HAP-1 (cell line): ENCODE measurements at regions not wholly inside any gene's neighbourhood (a gene's known extent, or its start where the extent isn't known, plus 50 kb on each side); places are given as distances from the start of the nearest gene placed in this dataset.

Experiments
- DNase-seq, 2 experiments: peaks; one replicate each; pipeline ENCODE4 v3.0.0-alpha.2; 2016 to 2020; ENCODE audit warnings: low spot score in 2 of 2
- H3K27me3 ChIP-seq: fragments of 250-450 bp; sonication (Bioruptor Pico); 2 replicates; pipeline ENCODE4 v1.5.1; 2020; ENCODE audit warnings: low read depth, mild to moderate bottlenecking, moderate library complexity
- H3K36me3 ChIP-seq: fragments of 250-450 bp; sonication (Bioruptor Pico); replicated peaks from 2 replicates; pipeline ENCODE4 v1.5.1; 2020; ENCODE audit warnings: mild to moderate bottlenecking
- H3K4me1 ChIP-seq: fragments of 250-450 bp; sonication (Bioruptor Pico); 2 replicates; pipeline ENCODE4 v1.5.1; 2020; ENCODE audit warnings: mild to moderate bottlenecking
- H3K4me3 ChIP-seq: fragments of 250-450 bp; sonication (Bioruptor Pico); 2 replicates; pipeline ENCODE4 v1.5.1; 2020; ENCODE audit warnings: mild to moderate bottlenecking, moderate library complexity
- H3K9me3 ChIP-seq: fragments of 250-450 bp; sonication (Bioruptor Pico); 2 replicates; pipeline ENCODE4 v1.5.1; 2020; ENCODE audit warnings: mild to moderate bottlenecking, moderate library complexity
- in situ Hi-C: fragments of 300-500 bp; cut with MboI; formaldehyde crosslinking; loops from 3 replicates; pipeline ENCODE4 v1.14.3; 2020; ENCODE audit warnings: low sequenced_read_pairs, inconsistent platforms, mixed read lengths

DNA sequence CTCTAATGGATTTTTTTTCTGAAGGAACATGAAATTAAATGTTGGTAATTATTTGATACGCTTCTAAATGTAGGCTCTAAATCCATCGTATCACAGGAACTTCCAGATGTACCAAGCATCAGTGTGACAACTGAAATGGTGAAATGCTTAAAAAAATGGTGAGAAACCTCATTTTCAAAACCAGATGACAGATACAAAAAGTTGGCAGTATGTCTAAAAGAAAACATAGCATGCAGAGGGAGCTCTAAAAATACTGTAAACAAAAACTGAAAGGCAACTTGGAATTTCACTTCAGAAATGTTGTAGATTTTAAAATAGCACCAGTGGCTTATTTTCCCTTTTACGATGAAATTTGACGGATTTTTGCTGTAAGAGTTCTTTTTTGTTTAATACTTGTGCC, 1043.6 kb upstream of the WWC1 start:
- H3K4me1 ChIP-seq = peaks cover 21% of the 10 kb centered on the region
- H3K9me3 ChIP-seq = no peaks in the 10 kb centered on the region
- no peaks in the 10 kb centered on the region for H3K36me3 ChIP-seq
- no peaks in the 10 kb centered on the region for H3K27me3 ChIP-seq
- DNase-seq = no peak
- in situ Hi-C loops = no loop called here
- no peak overlapping the region for H3K4me3 ChIP-seq

DNA sequence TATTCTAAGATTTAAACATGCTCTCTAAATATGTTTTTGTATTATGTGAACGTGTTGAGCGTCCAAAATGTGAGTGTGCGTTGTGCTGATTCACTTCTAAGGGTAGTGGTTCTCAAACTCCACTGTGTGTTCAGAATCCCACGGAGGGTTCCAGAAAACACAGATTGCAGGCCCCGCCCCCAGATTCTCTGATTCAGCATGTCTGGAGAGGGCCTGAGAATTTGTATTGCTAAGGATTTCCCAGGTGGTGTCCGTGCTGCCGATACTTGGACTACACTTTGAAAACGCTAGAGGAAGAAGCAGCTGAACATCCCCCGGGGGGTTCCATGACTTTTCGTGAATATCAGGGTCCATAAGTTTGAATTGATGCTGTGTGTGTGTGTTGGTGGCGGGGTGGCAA, 1043.2 kb upstream of the WWC1 start:
- Histone ChIP-seq H3K36me3 (no peaks in the 10 kb centered on the region), H3K9me3 (no peaks in the 10 kb centered on the region)
- in situ Hi-C loops = no loop called here

DNA sequence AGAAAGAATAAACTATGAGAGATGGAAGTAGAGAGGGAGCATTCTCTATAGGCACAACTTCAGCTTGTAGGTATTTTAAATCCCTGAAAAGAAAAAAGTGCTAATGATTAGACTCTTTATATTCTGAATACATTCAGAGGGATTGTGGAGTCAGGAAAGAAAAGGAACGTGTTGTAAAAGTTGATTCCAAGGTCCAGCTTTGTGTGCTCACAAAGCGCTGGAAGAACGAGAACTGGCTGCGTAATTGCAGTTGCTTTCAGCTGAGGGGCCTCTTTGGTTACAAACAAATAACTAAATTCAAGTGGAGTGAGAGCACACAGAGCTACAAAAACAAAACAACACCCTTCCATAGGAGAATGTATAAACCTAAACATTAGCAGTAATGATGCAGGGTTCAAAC, 1040.4 kb upstream of the WWC1 start:
- Histone ChIP-seq H3K27me3 (no peaks in the 10 kb centered on the region), H3K4me1 (peaks cover 14% of the 10 kb centered on the region), H3K9me3 (no peaks in the 10 kb centered on the region), H3K36me3 (no peaks in the 10 kb centered on the region), H3K4me3 (no peak overlapping the region)
- DNase-seq = peak; percentile 67 to 91
- in situ Hi-C loops = loop anchor here (25.0 kb wide), 1 partner anchor 311 kb away; no protein-coding TSS in a partner anchor

More for the DNA sequence above, 1043.2 kb upstream of the WWC1 start:
- Histone ChIP-seq H3K27me3 (no peaks in the 10 kb centered on the region), H3K4me1 (peaks cover 21% of the 10 kb centered on the region), H3K4me3 (no peak overlapping the region)
- DNase-seq = no peak

DNA sequence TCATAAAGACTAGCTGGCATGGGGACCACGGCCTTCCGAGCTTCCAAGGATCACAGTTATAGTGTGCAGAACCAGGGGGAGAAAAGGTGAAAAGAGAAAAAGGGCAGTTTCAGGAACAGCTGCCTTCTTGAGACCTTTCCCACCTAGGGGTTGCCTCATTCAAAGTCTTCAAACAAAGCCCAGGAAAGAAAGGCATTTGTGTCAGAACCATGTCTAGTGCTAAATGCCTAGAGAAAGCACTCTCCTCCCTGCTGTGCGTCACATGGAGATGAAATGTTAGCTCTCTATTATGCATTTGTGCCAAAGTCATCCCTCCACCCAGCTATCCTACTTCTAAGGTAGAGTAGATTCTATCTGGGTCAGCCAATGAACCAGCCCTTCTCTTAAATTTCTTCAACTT, 1037.3 kb upstream of the WWC1 start:
- Histone ChIP-seq H3K4me3 (no peak overlapping the region), H3K36me3 (no peaks in the 10 kb centered on the region)
- in situ Hi-C loops = loop anchor here (25.0 kb wide), 1 partner anchor 308 kb away; no protein-coding TSS in a partner anchor

DNA sequence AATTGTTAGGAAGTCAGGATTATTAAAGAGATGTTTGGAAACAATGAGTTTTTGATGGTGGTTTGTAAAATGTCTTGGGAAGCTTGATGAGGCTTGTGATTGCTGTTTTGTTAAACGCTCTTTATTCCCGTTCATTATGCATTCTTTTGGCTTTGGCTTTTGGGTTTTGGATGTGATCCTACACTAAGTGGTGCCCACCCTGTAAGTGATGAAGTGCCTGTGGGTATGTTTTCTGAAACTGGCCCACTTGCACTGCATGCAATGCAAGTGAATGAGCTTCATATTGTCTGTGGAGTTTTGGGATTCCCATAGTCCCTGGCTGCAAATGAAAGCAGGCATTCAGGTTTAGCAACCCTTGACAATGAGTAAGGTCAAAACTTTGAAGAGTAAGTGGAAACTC, 1035.5 kb upstream of the WWC1 start:
- Histone ChIP-seq H3K4me1 (peaks cover 7% of the 10 kb centered on the region), H3K9me3 (no peaks in the 10 kb centered on the region)

More for the DNA sequence above, 1037.3 kb upstream of the WWC1 start:
- DNase-seq = no peak
- Histone ChIP-seq H3K9me3 (no peaks in the 10 kb centered on the region), H3K27me3 (no peaks in the 10 kb centered on the region), H3K4me1 (peaks cover 14% of the 10 kb centered on the region)

DNA sequence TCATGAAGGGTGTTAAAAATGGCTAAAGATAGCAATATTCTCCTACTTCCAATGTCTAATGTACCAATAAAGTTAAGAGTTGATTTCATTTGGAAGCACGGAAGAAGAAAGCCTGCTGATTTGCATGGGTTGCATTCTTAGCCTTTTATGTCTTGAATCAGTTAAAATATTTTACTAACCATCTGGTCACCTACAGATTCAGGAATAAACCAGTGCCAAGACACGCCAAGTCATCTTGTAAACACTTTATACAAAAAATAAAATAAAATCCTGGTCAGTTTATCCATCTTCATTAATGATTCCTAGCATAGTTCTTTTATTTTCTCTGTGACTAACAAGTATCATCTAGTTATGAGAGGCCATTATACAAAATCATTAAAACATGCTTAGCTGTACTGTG, 1031.6 kb upstream of the WWC1 start:
- no peaks in the 10 kb centered on the region for H3K9me3 ChIP-seq
- no peaks in the 10 kb centered on the region; the same call in 1 of the 2 replicates for H3K4me1 ChIP-seq
- no peak overlapping the region for H3K4me3 ChIP-seq
- in situ Hi-C loops = loop anchor here (25.0 kb wide), 1 partner anchor 302 kb away; no protein-coding TSS in a partner anchor
- H3K36me3 ChIP-seq = no peaks in the 10 kb centered on the region
- DNase-seq = no peak
- H3K27me3 ChIP-seq = no peaks in the 10 kb centered on the region

More for the DNA sequence above, 1035.5 kb upstream of the WWC1 start:
- no peaks in the 10 kb centered on the region for H3K27me3 ChIP-seq
- H3K36me3 ChIP-seq = no peaks in the 10 kb centered on the region
- H3K4me3 ChIP-seq = no peak overlapping the region
- DNase-seq = no peak
- in situ Hi-C loops = loop anchor here (25.0 kb wide), 1 partner anchor 306 kb away; no protein-coding TSS in a partner anchor

DNA sequence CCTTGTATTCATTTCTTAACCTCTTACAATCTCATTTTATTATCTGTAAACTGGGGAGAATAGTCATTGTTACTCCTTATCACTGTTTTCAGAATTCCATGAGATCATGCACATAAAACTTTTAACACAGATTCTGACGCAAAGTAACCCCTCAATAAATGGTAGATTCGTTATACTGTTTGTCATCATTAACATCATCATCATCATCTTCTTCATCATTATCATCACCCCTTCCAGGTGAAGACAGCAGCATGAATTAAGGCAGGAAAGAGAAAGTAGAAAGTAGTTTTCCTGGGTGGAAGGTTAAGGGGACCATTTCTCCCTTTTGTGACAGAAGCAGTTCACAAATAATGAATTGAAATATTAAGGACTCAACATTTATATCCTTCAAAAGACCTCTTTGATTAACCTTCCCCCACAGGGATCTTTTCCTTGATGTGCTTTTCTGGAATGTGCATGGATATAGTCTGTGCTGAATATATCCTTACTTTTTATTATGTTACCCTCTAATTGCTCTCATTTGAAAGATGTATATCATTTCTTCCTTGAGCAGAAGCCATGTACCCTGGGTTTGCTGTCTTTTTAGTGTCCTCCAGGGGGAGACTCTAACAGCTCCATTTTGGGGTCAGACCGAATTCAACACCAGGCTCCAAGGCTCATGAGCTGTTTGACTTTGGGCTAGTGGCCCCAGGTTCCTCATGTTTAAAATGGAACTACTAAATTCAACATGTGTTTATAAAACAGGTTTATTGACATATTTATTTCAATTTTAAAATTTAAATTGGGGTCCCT, 1029.9 kb upstream of the WWC1 start:
- H3K27me3 ChIP-seq = no peaks in the 10 kb centered on the region
- no peaks in the 10 kb centered on the region for H3K9me3 ChIP-seq
- in situ Hi-C loops = loop anchor here (25.0 kb wide), 1 partner anchor 301 kb away; no protein-coding TSS in a partner anchor
- peak; percentile 12 to 14 for DNase-seq
- H3K4me3 ChIP-seq = no peak overlapping the region
- H3K4me1 ChIP-seq = no peaks in the 10 kb centered on the region
- no peaks in the 10 kb centered on the region for H3K36me3 ChIP-seq

DNA sequence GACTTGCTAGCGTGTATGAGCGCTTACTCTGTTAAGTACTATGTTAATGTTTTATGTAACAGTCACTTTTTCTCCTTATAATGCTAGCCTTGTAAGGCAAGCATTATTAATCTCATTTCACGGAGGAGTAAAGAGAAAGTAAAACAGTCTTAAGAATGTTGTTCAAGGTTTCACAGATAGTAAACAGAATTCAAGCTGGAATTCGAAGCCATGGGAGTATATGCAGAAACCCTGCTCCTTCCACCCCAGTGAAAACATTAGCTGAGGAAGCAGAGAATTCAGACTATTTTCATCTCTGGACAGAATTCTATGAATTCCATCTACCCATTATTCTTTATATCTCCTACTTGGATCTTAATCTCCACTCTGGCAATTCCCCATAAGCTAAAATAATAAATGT, 1028.3 kb upstream of the WWC1 start:
- Histone ChIP-seq H3K9me3 (no peaks in the 10 kb centered on the region), H3K4me1 (peaks cover under 1% of the 10 kb centered on the region), H3K27me3 (no peaks in the 10 kb centered on the region), H3K36me3 (no peaks in the 10 kb centered on the region), H3K4me3 (no peak overlapping the region)
- in situ Hi-C loops = loop anchor here (25.0 kb wide), 1 partner anchor 299 kb away; no protein-coding TSS in a partner anchor
- DNase-seq = no peak

DNA sequence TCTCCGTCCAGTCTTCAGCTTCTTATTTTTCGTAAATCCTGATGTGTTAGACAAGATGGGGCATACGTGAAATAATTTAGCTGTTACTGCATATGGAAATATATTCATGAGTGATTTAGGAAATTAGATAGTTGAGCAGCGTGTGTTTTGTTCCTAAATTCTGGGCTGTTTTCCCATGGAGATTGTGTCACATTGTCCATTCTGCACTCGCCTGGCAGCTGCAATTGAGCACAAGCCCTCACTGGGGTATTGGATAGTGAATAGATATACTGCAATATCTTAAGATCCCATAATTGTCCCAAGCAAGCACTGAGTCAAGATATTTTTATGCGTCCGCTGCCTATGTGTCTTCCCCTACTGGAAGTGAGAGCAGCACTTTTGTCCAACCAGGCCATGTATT, 1027.1 kb upstream of the WWC1 start:
- no peaks in the 10 kb centered on the region for H3K36me3 ChIP-seq
- in situ Hi-C loops = loop anchor here (25.0 kb wide), 1 partner anchor 298 kb away; no protein-coding TSS in a partner anchor
- H3K4me1 ChIP-seq = peaks cover 7% of the 10 kb centered on the region
- no peak for DNase-seq
- no peaks in the 10 kb centered on the region for H3K27me3 ChIP-seq
- no peaks in the 10 kb centered on the region for H3K9me3 ChIP-seq
- no peak overlapping the region for H3K4me3 ChIP-seq

DNA sequence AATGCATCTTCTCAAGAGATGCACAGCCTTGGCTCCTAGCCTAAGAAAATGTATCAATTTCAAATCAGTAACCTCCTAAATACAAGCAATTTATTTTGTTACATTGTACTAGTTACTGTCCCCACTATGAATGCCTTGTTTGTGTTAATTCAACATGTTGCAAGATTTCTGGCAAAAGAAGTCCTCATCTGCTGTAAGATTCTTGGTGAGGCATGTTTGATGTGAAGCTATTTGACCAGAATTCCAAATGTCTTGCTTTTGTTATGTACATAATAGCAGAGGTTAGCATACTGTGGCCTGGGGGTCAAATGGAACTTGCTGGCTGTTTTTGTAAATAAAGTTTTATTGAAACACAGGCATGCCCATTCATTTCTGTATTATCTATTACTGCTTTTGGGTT, 1023.1 kb upstream of the WWC1 start:
- DNase-seq = peak in 1 of 2 experiments; percentile 11
- in situ Hi-C loops = loop anchor here (25.0 kb wide), 1 partner anchor 294 kb away; no protein-coding TSS in a partner anchor
- H3K27me3 ChIP-seq = no peaks in the 10 kb centered on the region

DNA sequence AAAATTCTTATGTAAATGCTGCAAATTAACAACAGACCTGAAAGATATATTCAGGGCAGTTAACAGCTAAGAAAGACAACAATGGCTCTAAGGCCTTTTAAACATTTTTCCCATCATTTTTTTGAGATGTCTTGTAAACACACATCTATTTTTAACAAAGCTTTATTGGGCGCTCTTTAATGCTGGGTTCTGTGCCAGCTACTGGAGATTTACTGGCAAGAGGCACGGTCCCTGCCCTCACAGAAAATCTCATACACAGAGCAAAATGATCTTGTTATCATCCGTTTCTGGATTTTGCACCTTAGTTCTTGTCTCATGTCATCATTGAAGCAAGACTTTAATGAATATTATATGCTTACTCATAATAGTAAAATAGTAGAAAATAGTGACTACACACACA, 1022.3 kb upstream of the WWC1 start:
- no peak for DNase-seq
- Histone ChIP-seq H3K4me3 (no peak overlapping the region), H3K36me3 (no peaks in the 10 kb centered on the region), H3K4me1 (peaks cover 7% of the 10 kb centered on the region), H3K9me3 (no peaks in the 10 kb centered on the region), H3K27me3 (no peaks in the 10 kb centered on the region)
- in situ Hi-C loops = loop anchor here (25.0 kb wide), 1 partner anchor 293 kb away; no protein-coding TSS in a partner anchor

More for the DNA sequence above, 1023.1 kb upstream of the WWC1 start:
- Histone ChIP-seq H3K36me3 (no peaks in the 10 kb centered on the region), H3K4me3 (no peak overlapping the region), H3K9me3 (no peaks in the 10 kb centered on the region), H3K4me1 (peaks cover 7% of the 10 kb centered on the region)

DNA sequence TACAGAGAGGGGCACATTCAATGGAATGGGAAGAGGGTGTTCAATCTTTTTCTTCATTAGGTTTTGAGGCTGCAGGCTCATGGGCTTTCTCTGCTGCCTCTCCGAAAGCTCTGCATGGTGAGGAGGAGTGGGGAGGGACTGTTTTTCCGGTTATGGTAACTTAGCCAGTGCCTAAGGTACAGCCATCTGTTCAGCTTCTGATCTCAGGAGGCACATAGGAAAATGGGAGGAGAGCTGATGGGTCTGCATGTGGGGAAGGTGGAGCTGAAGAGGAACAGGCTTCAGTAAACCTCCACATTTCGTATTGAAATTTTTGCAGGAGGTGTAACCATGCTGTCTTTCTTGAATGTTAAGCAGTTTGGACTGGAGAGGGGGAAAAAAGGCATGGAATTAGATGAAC, 1020.4 kb upstream of the WWC1 start:
- H3K36me3 ChIP-seq = no peaks in the 10 kb centered on the region
- H3K9me3 ChIP-seq = no peaks in the 10 kb centered on the region
- H3K27me3 ChIP-seq = no peaks in the 10 kb centered on the region
- no peak for DNase-seq
- H3K4me1 ChIP-seq = peaks cover 7% of the 10 kb centered on the region
- in situ Hi-C loops = loop anchor here (25.0 kb wide), 1 partner anchor 291 kb away; no protein-coding TSS in a partner anchor
- no peak overlapping the region for H3K4me3 ChIP-seq

DNA sequence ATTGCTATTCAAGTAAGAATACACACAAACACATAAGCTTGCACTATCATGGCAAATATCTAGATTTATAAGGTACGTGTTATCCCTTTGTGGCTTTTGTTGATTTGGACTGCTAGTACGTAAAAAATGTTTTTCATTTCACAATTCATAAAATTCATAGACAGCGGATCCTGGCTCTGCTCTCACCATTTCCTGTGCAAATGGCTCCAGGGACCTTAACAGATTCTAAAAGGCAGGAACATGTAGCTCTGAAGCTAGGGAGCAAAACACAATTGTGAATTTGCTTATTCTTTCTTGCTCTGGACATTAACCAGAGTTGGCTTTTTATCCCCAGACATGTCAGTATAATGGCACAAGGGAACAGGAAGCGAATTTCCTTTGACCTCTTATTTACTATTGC, 1019.9 kb upstream of the WWC1 start:
- Histone ChIP-seq H3K36me3 (no peaks in the 10 kb centered on the region), H3K4me1 (peaks cover 7% of the 10 kb centered on the region), H3K27me3 (no peaks in the 10 kb centered on the region), H3K4me3 (no peak overlapping the region), H3K9me3 (no peaks in the 10 kb centered on the region)
- in situ Hi-C loops = loop anchor here (25.0 kb wide), 1 partner anchor 291 kb away; no protein-coding TSS in a partner anchor
- DNase-seq = no peak

DNA sequence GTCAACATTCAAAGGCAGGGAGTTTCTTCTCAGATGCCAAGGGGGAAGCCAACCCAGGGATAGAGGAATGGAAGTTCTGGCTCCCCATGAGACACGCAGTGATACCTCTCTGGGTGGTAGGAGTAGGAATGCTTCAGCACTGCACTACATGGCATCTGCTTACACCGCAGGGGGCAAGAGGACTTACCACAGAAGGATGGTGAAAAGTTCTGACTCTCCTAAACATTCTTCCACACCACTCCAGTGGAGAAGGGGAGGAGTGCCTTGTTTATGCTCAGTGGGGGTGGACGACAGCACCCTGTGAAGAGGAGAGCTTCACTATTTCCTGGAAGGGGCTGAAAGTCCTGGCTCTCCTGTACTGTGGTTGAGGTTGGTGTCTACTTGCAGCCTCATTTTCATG, 1011.3 kb upstream of the WWC1 start:
- in situ Hi-C loops = no loop called here
- Histone ChIP-seq H3K4me1 (no peaks in the 10 kb centered on the region), H3K27me3 (no peaks in the 10 kb centered on the region), H3K4me3 (no peak overlapping the region), H3K36me3 (no peaks in the 10 kb centered on the region), H3K9me3 (no peaks in the 10 kb centered on the region)
- DNase-seq = no peak
